ENCODE measurements at regions not wholly inside any gene's neighbourhood (a gene's known extent, or its start where the extent isn't known, plus 50 kb on each side); places are given as distances from the start of the nearest gene placed in this dataset.
"Not testable (repeated sequence)": the region's sequence is repeated elsewhere in the genome, so short reads cannot be mapped to it uniquely, and the experiment has no call there.

GRCh38 chr16:54879681-54880080 is 51.0 kb upstream of the IRX5 start:
- Mint-ChIP-seq H3K9me3 (peaks cover 6% of the 10 kb centered on the region), H3K36me3 (ENCODE audit: insufficient read depth) (no peaks in the 10 kb centered on the region), H3K4me3 (no peak overlapping the region), H3K4me1 (no peaks in the 10 kb centered on the region), H3K27ac (ENCODE audit: low read depth) (no peak overlapping the region), H3K27me3 (peaks cover 49% of the 10 kb centered on the region)
- no peak for DNase-seq (ENCODE audit: low spot score in 2 of 2)
- ATAC-seq (replicated peaks; ENCODE audit: extremely low read depth, poor library complexity, severe bottlenecking) = no peak

- Mint-ChIP-seq H3K4me1 (no peaks in the 10 kb centered on the region), H3K27me3 (peaks cover 36% of the 10 kb centered on the region), H3K9me3 (no peaks in the 10 kb centered on the region), H3K36me3 (ENCODE audit: insufficient read depth) (no peaks in the 10 kb centered on the region), H3K4me3 (no peak overlapping the region), H3K27ac (ENCODE audit: low read depth) (no peak overlapping the region)
- DNase-seq (ENCODE audit: low spot score in 2 of 2) = no peak
- no peak for ATAC-seq (replicated peaks; ENCODE audit: extremely low read depth, poor library complexity, severe bottlenecking)
Observed at GRCh38 chr16:54878301-54878700, 52.4 kb upstream of the IRX5 start.

- Mint-ChIP-seq H3K4me3 (no peak overlapping the region), H3K4me1 (no peaks in the 10 kb centered on the region), H3K27me3 (peaks cover 20% of the 10 kb centered on the region), H3K9me3 (no peaks in the 10 kb centered on the region), H3K27ac (ENCODE audit: low read depth) (no peak overlapping the region), H3K36me3 (ENCODE audit: insufficient read depth) (no peaks in the 10 kb centered on the region)
- ATAC-seq (replicated peaks; ENCODE audit: extremely low read depth, poor library complexity, severe bottlenecking) (no peak), DNase-seq (ENCODE audit: low spot score in 2 of 2) (no peak)
Observed at GRCh38 chr16:54875443-54875842, 55.2 kb upstream of the IRX5 start.

DNA sequence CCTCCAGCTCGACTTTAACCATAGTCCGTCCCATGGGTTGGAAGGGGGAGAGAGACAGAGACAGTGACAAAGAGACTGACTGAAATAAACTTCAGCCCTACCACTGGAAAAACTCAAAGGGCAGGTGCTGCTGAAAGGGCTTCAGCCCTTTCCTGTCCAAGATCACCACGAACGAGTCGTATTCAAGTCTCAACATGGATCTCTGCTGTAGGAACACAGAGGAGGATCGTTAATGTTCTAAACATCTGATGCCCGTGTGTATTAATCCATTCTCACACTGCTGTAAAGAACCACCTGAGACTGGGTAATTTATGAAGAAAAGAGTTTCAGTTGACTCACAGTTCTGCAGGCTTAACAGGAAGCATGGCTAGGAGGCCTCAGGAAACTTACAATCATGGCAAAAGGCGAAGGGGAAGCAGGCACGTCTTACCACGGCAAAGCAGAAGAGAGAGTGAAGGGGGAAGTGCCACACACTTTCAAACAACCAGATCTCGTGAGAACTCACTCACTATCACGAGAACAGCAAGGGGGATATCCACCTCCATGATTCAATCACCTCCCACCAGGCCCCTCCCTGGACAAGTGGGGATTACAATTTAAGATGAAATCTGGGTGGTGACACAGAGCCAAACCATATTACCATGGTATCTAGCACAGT is 56.8 kb upstream of the IRX5 start:
- peaks cover 11% of the 10 kb centered on the region for H3K27me3 Mint-ChIP-seq
- not testable (repeated sequence) for H3K9me3 Mint-ChIP-seq; H3K27ac Mint-ChIP-seq (ENCODE audit: low read depth); H3K4me3 Mint-ChIP-seq; H3K4me1 Mint-ChIP-seq; ATAC-seq (replicated peaks; ENCODE audit: extremely low read depth, poor library complexity, severe bottlenecking); DNase-seq (ENCODE audit: low spot score in 2 of 2); H3K36me3 Mint-ChIP-seq (ENCODE audit: insufficient read depth)

GRCh38 chr16:54873071-54873470 is 57.6 kb upstream of the IRX5 start:
- peaks cover 4% of the 10 kb centered on the region for H3K27me3 Mint-ChIP-seq
- H3K36me3 Mint-ChIP-seq (ENCODE audit: insufficient read depth) = no peaks in the 10 kb centered on the region
- H3K4me1 Mint-ChIP-seq = no peaks in the 10 kb centered on the region
- H3K9me3 Mint-ChIP-seq = no peaks in the 10 kb centered on the region
- H3K4me3 Mint-ChIP-seq = no peak overlapping the region
- ATAC-seq (replicated peaks; ENCODE audit: extremely low read depth, poor library complexity, severe bottlenecking) = no peak
- DNase-seq (ENCODE audit: low spot score in 2 of 2) = no peak
- no peak overlapping the region for H3K27ac Mint-ChIP-seq (ENCODE audit: low read depth)

GRCh38 chr16:54870151-54870550 is 60.5 kb upstream of the IRX5 start:
- Mint-ChIP-seq H3K9me3 (no peaks in the 10 kb centered on the region), H3K27ac (ENCODE audit: low read depth) (no peak overlapping the region), H3K4me3 (no peak overlapping the region), H3K36me3 (ENCODE audit: insufficient read depth) (no peaks in the 10 kb centered on the region), H3K27me3 (no peaks in the 10 kb centered on the region), H3K4me1 (no peaks in the 10 kb centered on the region)
- DNase-seq (ENCODE audit: low spot score in 2 of 2) (no peak), ATAC-seq (replicated peaks; ENCODE audit: extremely low read depth, poor library complexity, severe bottlenecking) (no peak)

GRCh38 chr16:54867302-54867832 is 63.3 kb upstream of the IRX5 start:
- ATAC-seq (replicated peaks; ENCODE audit: extremely low read depth, poor library complexity, severe bottlenecking) (no peak), DNase-seq (ENCODE audit: low spot score in 2 of 2) (no peak)
- Mint-ChIP-seq H3K36me3 (ENCODE audit: insufficient read depth) (no peaks in the 10 kb centered on the region), H3K27me3 (no peaks in the 10 kb centered on the region), H3K9me3 (no peaks in the 10 kb centered on the region), H3K4me3 (no peak overlapping the region), H3K4me1 (no peaks in the 10 kb centered on the region), H3K27ac (ENCODE audit: low read depth) (no peak overlapping the region)

- no peak for DNase-seq (ENCODE audit: low spot score in 2 of 2)
- Mint-ChIP-seq H3K9me3 (no peaks in the 10 kb centered on the region), H3K27me3 (no peaks in the 10 kb centered on the region), H3K36me3 (ENCODE audit: insufficient read depth) (no peaks in the 10 kb centered on the region), H3K4me1 (no peaks in the 10 kb centered on the region), H3K27ac (ENCODE audit: low read depth) (no peak overlapping the region), H3K4me3 (no peak overlapping the region)
- ATAC-seq (replicated peaks; ENCODE audit: extremely low read depth, poor library complexity, severe bottlenecking) = no peak
Observed at GRCh38 chr16:54862529-54862928, 68.1 kb upstream of the IRX5 start.

- Mint-ChIP-seq H3K36me3 (ENCODE audit: insufficient read depth) (no peaks in the 10 kb centered on the region), H3K27me3 (no peaks in the 10 kb centered on the region), H3K4me1 (no peaks in the 10 kb centered on the region), H3K27ac (ENCODE audit: low read depth) (no peak overlapping the region), H3K9me3 (no peaks in the 10 kb centered on the region), H3K4me3 (no peak overlapping the region)
- DNase-seq (ENCODE audit: low spot score in 2 of 2) (no peak), ATAC-seq (replicated peaks; ENCODE audit: extremely low read depth, poor library complexity, severe bottlenecking) (no peak)
Observed at GRCh38 chr16:54856871-54857270, 73.8 kb upstream of the IRX5 start.

GRCh38 chr16:54847609-54848008 is 83.1 kb upstream of the IRX5 start:
- H3K4me1 Mint-ChIP-seq = no peaks in the 10 kb centered on the region

GRCh38 chr16:54847207-54847606 is 83.5 kb upstream of the IRX5 start:
- H3K27ac Mint-ChIP-seq (ENCODE audit: low read depth) = no peak overlapping the region

More at GRCh38 chr16:54847609-54848008, 83.1 kb upstream of the IRX5 start:
- Mint-ChIP-seq H3K27me3 (no peaks in the 10 kb centered on the region), H3K4me3 (no peak overlapping the region), H3K36me3 (ENCODE audit: insufficient read depth) (no peaks in the 10 kb centered on the region), H3K27ac (ENCODE audit: low read depth) (no peak overlapping the region), H3K9me3 (peaks cover 8% of the 10 kb centered on the region)
- ATAC-seq (replicated peaks; ENCODE audit: extremely low read depth, poor library complexity, severe bottlenecking) (no peak), DNase-seq (ENCODE audit: low spot score in 2 of 2) (no peak)

DNA sequence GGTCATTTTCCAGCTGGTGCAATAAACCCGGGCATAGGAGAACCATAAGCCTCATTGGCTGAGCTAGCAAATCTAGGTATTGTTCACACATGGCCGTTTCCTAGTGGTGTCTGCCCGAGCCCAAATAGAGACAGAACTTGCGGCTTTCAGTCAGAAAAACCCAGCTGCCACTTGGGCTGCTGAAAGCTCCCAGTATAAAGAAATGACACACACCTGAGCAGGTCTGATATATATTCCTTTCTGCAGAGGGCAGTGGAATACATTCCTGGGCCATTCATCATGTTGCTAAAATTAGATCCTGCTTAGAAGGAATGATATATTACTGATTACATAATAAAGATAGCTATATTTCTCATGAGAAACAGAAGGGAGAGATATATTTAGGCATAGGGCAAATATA is 83.9 kb upstream of the IRX5 start:
- DNase-seq (ENCODE audit: low spot score in 2 of 2) = no peak
- no peaks in the 10 kb centered on the region for H3K27me3 Mint-ChIP-seq
- no peak for ATAC-seq (replicated peaks; ENCODE audit: extremely low read depth, poor library complexity, severe bottlenecking)

More at GRCh38 chr16:54847207-54847606, 83.5 kb upstream of the IRX5 start:
- no peak overlapping the region for H3K4me3 Mint-ChIP-seq
- DNase-seq (ENCODE audit: low spot score in 2 of 2) (no peak), ATAC-seq (replicated peaks; ENCODE audit: extremely low read depth, poor library complexity, severe bottlenecking) (no peak)
- H3K36me3 Mint-ChIP-seq (ENCODE audit: insufficient read depth) = no peaks in the 10 kb centered on the region
- H3K9me3 Mint-ChIP-seq = peaks cover 9% of the 10 kb centered on the region
- H3K4me1 Mint-ChIP-seq = no peaks in the 10 kb centered on the region
- no peaks in the 10 kb centered on the region for H3K27me3 Mint-ChIP-seq

DNA sequence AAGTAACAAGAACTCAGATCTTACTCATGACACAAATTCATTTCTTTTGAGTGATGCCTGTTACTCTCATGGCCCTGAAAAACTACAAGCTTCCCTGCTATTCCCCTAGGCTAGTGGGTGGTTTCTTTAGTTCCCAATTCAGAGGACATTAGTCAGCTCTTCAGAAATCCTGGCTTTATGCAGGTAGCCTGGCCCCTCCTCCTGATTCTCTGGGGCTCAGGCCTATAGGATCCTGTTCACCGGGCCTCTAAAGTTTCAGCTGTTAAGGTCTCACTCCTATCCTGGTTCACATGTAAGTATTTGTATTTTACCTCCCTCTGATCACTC is 87.3 kb upstream of the IRX5 start:
- H3K36me3 Mint-ChIP-seq (ENCODE audit: insufficient read depth) = peaks cover 2% of the 10 kb centered on the region
- H3K4me3 Mint-ChIP-seq = no peak overlapping the region
- H3K27me3 Mint-ChIP-seq = peaks cover under 1% of the 10 kb centered on the region
- DNase-seq (ENCODE audit: low spot score in 2 of 2) = no peak
- H3K4me1 Mint-ChIP-seq = no peaks in the 10 kb centered on the region
- H3K27ac Mint-ChIP-seq (ENCODE audit: low read depth) = no peak overlapping the region
- no peak for ATAC-seq (replicated peaks; ENCODE audit: extremely low read depth, poor library complexity, severe bottlenecking)
- H3K9me3 Mint-ChIP-seq = peaks cover 15% of the 10 kb centered on the region

More for the DNA sequence above, 83.9 kb upstream of the IRX5 start:
- H3K9me3 Mint-ChIP-seq = peaks cover 9% of the 10 kb centered on the region
- H3K36me3 Mint-ChIP-seq (ENCODE audit: insufficient read depth) = no peaks in the 10 kb centered on the region
- H3K4me1 Mint-ChIP-seq = no peaks in the 10 kb centered on the region
- no peak overlapping the region for H3K27ac Mint-ChIP-seq (ENCODE audit: low read depth)
- H3K4me3 Mint-ChIP-seq = no peak overlapping the region
